LNCaP clone FGC (cell line): ENCODE measurements at regions not wholly inside any gene's neighbourhood (a gene's known extent, or its start where the extent isn't known, plus 50 kb on each side); places are given as distances from the start of the nearest gene placed in this dataset.
"Not testable (repeated sequence)": the region's sequence is repeated elsewhere in the genome, so short reads cannot be mapped to it uniquely, and the experiment has no call there.

Source experiments
- DNase-seq: peaks from one replicate; pipeline ENCODE4 v3.0.0-alpha.2; 2011; ENCODE audit warnings: low read depth
- H3K4me3 ChIP-seq: 2 replicates; pipeline ENCODE4 v1.5.1; 2011; ENCODE audit warnings: mild to moderate bottlenecking, low read depth, low read length, control low read depth
- TF ChIP-seq, protein P1 (sequence below): IDR thresholded peaks from 2 replicates; pipeline ENCODE4 v1.5.1; 2012; ENCODE audit warnings: mild to moderate bottlenecking; ENCODE audit not compliant: control insufficient read depth, insufficient read depth; ENCODE audit errors: extremely low read depth

DNA sequence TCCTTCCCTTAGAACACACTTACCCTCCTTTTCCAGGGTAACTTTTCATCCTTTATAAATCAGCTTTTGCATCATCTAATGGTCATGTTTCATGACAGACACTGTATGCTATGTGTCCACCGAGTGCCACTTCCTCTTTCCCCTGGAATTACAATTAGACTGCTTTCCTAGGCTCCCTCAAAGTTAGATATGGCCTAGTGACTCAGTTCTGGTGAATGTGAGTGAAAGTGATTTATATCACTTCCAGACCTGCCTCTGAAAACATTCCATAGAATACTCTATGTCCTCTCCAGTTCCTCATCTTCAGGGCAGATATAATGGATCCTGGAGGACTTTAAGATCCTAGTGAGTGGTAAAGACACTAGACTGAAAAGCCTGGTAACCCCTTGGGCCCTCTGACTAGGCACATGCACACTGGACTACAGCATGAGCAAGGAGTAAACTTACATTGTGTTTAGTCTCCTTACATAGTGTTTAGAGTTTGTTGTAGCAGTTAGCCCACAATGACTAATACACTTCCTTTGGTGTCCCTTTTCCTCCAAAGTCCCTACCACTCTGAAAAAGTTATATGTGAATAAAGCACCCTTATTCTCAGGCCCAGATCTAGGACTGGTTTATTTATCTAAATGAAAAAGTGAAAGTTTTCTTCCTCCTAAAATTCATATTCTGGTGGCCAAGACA, 59.3 kb downstream of the GPR88 start:
- no peak for DNase-seq
- TF ChIP-seq, protein P1, sequence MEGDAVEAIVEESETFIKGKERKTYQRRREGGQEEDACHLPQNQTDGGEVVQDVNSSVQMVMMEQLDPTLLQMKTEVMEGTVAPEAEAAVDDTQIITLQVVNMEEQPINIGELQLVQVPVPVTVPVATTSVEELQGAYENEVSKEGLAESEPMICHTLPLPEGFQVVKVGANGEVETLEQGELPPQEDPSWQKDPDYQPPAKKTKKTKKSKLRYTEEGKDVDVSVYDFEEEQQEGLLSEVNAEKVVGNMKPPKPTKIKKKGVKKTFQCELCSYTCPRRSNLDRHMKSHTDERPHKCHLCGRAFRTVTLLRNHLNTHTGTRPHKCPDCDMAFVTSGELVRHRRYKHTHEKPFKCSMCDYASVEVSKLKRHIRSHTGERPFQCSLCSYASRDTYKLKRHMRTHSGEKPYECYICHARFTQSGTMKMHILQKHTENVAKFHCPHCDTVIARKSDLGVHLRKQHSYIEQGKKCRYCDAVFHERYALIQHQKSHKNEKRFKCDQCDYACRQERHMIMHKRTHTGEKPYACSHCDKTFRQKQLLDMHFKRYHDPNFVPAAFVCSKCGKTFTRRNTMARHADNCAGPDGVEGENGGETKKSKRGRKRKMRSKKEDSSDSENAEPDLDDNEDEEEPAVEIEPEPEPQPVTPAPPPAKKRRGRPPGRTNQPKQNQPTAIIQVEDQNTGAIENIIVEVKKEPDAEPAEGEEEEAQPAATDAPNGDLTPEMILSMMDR, result no peak
- no peak overlapping the region for H3K4me3 ChIP-seq

DNA sequence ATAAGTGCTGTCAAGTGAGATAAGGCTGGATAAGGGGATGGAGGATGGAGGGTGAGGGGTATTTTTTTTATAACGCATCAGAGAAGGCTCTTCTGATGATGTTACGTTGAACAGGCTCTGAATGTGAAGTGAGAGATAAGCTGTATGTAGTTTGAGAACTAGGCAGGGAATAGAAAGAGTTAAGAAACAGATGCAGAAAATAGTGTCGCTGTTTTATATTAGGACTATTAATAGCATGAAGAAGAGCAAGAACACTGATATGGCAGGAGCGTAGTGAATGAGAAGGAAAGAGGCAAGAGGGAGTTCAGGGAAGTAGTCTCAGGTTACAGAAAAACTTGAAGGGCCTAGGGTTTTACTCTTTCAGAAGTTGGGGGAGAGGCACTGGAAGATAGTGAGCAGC, 59.8 kb downstream of the GPR88 start:
- DNase-seq, result no peak
- no peak overlapping the region for H3K4me3 ChIP-seq
- TF ChIP-seq, protein P1, result no peak

DNA sequence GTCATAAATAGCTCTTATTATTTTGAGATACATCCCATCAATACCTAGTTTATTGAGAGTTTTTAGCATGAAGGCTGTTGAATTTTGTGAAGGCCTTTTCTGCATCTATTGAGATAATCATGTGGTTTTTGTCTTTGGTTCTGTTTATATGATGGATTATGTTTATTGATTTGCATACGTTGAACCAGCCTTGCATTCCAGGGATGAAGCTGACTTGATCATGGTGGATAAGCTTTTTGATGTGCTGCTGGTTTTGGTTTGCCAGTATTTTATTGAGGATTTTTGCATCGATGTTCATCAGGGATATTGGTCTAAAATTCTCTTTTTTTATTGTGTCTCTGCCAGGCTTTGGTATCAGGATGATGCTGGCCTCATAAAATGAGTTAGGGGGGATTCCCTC, 62.4 kb downstream of the GPR88 start:
- not testable (repeated sequence) for H3K4me3 ChIP-seq, DNase-seq

DNA sequence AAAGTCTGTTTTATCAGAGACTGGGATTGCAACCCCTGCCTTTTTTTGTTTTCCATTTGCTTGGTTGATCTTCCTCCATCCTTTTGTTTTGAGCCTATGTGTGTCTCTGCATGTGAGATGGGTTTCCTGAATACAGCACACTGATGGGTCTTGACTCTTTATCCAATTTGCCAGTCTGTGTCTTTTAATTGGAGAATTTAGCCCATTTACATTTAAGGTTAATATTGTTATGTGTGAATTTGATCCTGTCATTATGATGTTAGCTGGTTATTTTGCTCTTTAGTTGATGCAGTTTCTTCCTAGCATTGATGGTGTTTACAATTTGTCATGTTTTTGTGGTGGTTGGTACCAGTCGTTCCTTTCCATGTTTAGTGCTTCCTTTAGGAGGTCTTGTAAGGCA, 64.1 kb downstream of the GPR88 start:
- H3K4me3 ChIP-seq, DNase-seq: not testable (repeated sequence)

DNA sequence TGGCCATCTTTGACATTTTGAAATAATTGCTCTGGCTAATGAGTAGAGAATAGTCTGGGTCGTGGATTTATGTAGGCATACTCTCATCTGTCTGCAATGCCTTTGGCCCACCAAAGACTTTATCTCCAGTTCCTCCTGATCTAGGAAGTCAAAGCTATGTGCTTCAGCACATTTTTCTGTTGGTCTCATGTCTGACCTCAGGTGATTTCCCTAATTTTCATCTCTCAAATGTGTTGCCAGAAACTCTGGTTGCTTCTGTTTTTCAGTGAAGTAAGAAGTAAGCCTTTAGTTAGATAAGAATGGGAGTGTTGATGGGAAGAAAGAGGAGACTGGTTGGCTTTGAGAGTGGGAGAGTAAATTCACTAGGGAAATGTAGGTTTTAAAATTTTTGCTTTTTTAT, 66.4 kb downstream of the GPR88 start:
- TF ChIP-seq, protein P1, result no peak

DNA sequence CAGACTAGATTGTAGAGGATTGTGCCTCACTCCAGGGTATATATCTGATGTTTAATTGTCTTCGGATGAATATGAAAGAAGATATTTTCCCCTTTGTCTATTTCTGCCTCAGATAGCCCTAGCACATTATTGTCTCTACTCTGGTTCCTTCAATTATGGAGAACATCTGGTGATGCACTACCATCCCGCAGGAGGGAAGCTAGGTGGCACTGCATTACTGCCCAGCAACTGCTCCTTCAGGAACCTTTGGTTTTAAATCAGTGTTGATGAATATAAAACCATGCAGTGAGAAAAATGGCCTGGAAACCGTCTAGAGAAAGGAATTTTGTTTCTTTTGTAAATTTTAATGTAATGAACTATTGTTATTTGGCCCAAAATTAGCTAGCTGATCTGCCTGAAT, 68.5 kb downstream of the GPR88 start:
- DNase-seq, result peak; percentile 11
- H3K4me3 ChIP-seq, result no peak overlapping the region
- TF ChIP-seq, protein P1, result peak; percentile 90

More for the DNA sequence above, 66.4 kb downstream of the GPR88 start:
- no peak overlapping the region for H3K4me3 ChIP-seq
- DNase-seq, result no peak

DNA sequence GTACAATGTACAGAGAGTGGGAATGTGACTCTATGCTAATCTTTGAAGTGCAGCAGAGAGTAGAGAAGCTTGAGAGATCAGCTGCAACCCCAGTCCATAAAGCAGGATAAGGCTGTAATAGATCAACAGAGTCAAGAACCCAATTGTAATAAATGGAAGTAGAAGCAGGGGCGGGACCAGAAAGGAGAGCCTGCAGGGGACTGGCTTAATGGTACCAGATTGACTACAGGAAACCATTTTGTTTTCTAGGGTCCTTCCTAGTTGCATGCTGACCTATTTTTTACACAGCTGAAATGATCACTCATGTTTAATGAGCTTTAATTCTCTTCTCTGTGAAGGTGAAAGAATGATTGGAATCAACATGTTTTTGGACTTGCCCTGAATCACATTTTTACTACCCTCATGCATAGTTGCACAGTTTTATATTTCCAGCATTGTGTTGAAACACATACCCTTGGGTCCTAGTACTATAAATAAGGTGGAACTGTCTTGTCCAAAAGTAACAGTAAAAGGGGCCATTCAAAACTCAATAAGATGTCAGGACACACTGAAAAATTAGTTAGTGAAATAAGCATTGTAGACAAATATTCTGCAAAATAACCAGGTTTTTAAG, 69.8 kb downstream of the GPR88 start:
- TF ChIP-seq, protein P1, result no peak

DNA sequence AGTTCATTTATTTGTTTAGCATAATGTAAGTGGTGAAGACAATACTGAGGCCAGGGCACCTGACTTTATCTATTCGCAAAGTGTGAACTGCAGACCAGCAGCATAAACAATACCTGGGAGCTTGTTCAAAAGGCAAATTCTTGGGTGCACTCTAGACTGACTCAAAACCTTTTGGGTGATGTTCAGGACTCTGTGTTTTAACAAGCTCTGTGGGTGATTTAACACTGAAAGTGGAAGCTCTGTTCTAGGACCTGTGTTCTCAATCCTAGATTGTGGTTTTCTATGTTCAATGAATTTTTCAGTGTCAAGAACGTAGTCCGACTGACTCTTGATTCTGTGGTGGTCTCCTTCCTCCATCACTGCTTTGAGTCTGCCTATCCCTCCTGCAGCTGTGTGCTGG, 71.9 kb downstream of the GPR88 start:
- no peak for DNase-seq
- TF ChIP-seq, protein P1, result no peak
- no peak overlapping the region for H3K4me3 ChIP-seq

More for the DNA sequence above, 69.8 kb downstream of the GPR88 start:
- no peak for DNase-seq
- H3K4me3 ChIP-seq, result no peak overlapping the region
